ENCODE measurements at regions not wholly inside any gene's neighbourhood (a gene's known extent, or its start where the extent isn't known, plus 50 kb on each side); places are given as distances from the start of the nearest gene placed in this dataset.

- TF ChIP-seq EP300 (IDR thresholded peaks at IDR 0.05; ENCODE audit: borderline replicate concordance) (no peak), MAX (IDR thresholded peaks at IDR 0.05) (no peak), TCF12 (IDR thresholded peaks at IDR 0.05; ENCODE audit: low read depth) (no peak), TAF1 (IDR thresholded peaks at IDR 0.05; ENCODE audit: low read depth) (no peak), EGR1 (IDR thresholded peaks at IDR 0.05) (no peak), CREB1 (IDR thresholded peaks at IDR 0.05; ENCODE audit: low read depth) (no peak), CEBPB (IDR thresholded peaks at IDR 0.05) (no peak)
These were observed 1278.0 kb downstream of the OTOL1 start for GRCh38 chr3:162774613-162775100.
